ENCODE measurements at regions not wholly inside any gene's neighbourhood (a gene's known extent, or its start where the extent isn't known, plus 50 kb on each side); places are given as distances from the start of the nearest gene placed in this dataset.

GRCh38 chr18:25818505-25818904, 271.9 kb downstream of the SS18 start:
- Histone ChIP-seq H3K4me1 (replicated peaks; ENCODE audit: insufficient read depth) (no peaks in the 10 kb centered on the region), H3K9me3 (ENCODE audit: insufficient read depth, low read depth) (no peaks in the 10 kb centered on the region), H2AFZ (no peak overlapping the region), H3K36me3 (ENCODE audit: low read depth) (no peaks in the 10 kb centered on the region), H3F3A (ENCODE audit: insufficient read depth, low read depth) (no peaks in the 10 kb centered on the region), H3K79me2 (ENCODE audit: low read depth) (no peaks in the 10 kb centered on the region), H3K4me2 (no peak overlapping the region), H3K4me3 (no peak overlapping the region), H3K9me2 (ENCODE audit: insufficient read depth) (no peaks in the 10 kb centered on the region), H4K20me1 (ENCODE audit: insufficient read depth) (no peaks in the 10 kb centered on the region), H3K27ac (no peak overlapping the region), H3K27me3 (ENCODE audit: insufficient read depth, low read depth) (peaks cover 9% of the 10 kb centered on the region; the same call in 1 of the 2 replicates)
- intact Hi-C loops (cut with micrococcal nuclease; ENCODE audit: unreplicated experiment) = no loop called here
- TF ChIP-seq EZH2 (IDR thresholded peaks at IDR 0.05; ENCODE audit: low read depth) = no peak
- TF ChIP-seq CTCF (conservative IDR thresholded peaks at IDR 0.05) = no peak
- BruUV-seq (replicated peaks) = no TSS peak
- no peak for DNase-seq
- ChIA-PET POLR2A (ENCODE audit: unreplicated experiment) (no interaction called here), CTCF (no interaction called here)

- Histone ChIP-seq H3K4me1 (replicated peaks; ENCODE audit: insufficient read depth) (no peaks in the 10 kb centered on the region), H4K20me1 (ENCODE audit: insufficient read depth) (no peaks in the 10 kb centered on the region), H3K27ac (no peak overlapping the region), H3K9me3 (ENCODE audit: insufficient read depth, low read depth) (no peaks in the 10 kb centered on the region), H3K27me3 (ENCODE audit: insufficient read depth, low read depth) (peaks cover 9% of the 10 kb centered on the region; the same call in 1 of the 2 replicates), H3K9me2 (ENCODE audit: insufficient read depth) (no peaks in the 10 kb centered on the region), H3K79me2 (ENCODE audit: low read depth) (no peaks in the 10 kb centered on the region), H3K4me2 (no peak overlapping the region), H3F3A (ENCODE audit: insufficient read depth, low read depth) (no peaks in the 10 kb centered on the region), H3K36me3 (ENCODE audit: low read depth) (no peaks in the 10 kb centered on the region), H2AFZ (no peak overlapping the region), H3K4me3 (no peak overlapping the region)
- TF ChIP-seq CTCF (conservative IDR thresholded peaks at IDR 0.05) (no peak), EZH2 (IDR thresholded peaks at IDR 0.05; ENCODE audit: low read depth) (no peak)
- ChIA-PET POLR2A (ENCODE audit: unreplicated experiment) (no interaction called here), CTCF (no interaction called here)
- DNase-seq = no peak
- intact Hi-C loops (cut with micrococcal nuclease; ENCODE audit: unreplicated experiment) = no loop called here
- BruUV-seq (replicated peaks) = no TSS peak
Observed at GRCh38 chr18:25817546-25818237, 272.7 kb downstream of the SS18 start.

DNA sequence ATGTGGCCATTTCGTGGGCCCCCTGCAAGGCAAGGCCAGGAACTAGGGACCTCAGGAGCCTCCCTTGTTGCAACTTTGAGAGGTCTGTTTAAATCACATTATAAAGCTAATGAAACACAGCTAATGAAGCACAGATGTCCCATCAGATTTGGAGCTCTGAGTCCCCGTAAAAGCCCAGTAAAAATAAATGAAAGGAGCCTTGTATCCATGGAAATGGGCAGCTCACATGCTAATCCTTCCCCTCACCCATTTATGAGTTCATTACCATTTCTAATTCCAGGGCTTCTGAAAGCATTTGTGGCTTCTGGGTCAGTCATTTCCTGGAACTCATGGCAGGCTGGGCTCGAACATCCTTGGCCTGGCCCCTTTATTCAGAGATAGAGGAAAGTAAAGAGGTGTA, 274.8 kb downstream of the SS18 start:
- ChIA-PET CTCF (no interaction called here), POLR2A (ENCODE audit: unreplicated experiment) (no interaction called here)
- no peak for DNase-seq
- Histone ChIP-seq H3F3A (ENCODE audit: insufficient read depth, low read depth) (no peaks in the 10 kb centered on the region), H2AFZ (no peak overlapping the region), H4K20me1 (ENCODE audit: insufficient read depth) (no peaks in the 10 kb centered on the region), H3K27me3 (ENCODE audit: insufficient read depth, low read depth) (peaks cover 9% of the 10 kb centered on the region; the same call in 1 of the 2 replicates), H3K79me2 (ENCODE audit: low read depth) (no peaks in the 10 kb centered on the region), H3K4me2 (no peak overlapping the region), H3K27ac (no peak overlapping the region), H3K36me3 (ENCODE audit: low read depth) (no peaks in the 10 kb centered on the region), H3K9me2 (ENCODE audit: insufficient read depth) (no peaks in the 10 kb centered on the region), H3K4me1 (replicated peaks; ENCODE audit: insufficient read depth) (no peaks in the 10 kb centered on the region), H3K4me3 (no peak overlapping the region), H3K9me3 (ENCODE audit: insufficient read depth, low read depth) (no peaks in the 10 kb centered on the region)
- TF ChIP-seq CTCF (conservative IDR thresholded peaks at IDR 0.05) = no peak
- TF ChIP-seq EZH2 (IDR thresholded peaks at IDR 0.05; ENCODE audit: low read depth) = no peak
- BruUV-seq (replicated peaks) = no TSS peak
- intact Hi-C loops (cut with micrococcal nuclease; ENCODE audit: unreplicated experiment) = no loop called here

Data from PC-9 (cell line).